HepG2 (cell line): ENCODE measurements at regions not wholly inside any gene's neighbourhood (a gene's known extent, or its start where the extent isn't known, plus 50 kb on each side); places are given as distances from the start of the nearest gene placed in this dataset.

Experiments
- CREB1 ChIP-seq, 2 experiments: fragments of 450-650 bp in 1 of 2; IDR thresholded peaks; 2 replicates each; pipeline ENCODE4 v1.6.1; 2016 to 2017; ENCODE audit warnings: control low read depth in 1 of 2, mild to moderate bottlenecking in 1 of 2, missing compliant biosample characterization in 1 of 2, missing genetic modification characterization in 1 of 2
- E2F1 ChIP-seq: sonication (generic); formaldehyde crosslinking; IDR thresholded peaks from 2 replicates; pipeline ENCODE4 v1.5.0; 2020; ENCODE audit warnings: missing genetic modification reagents
- FOXJ3 ChIP-seq: sonication (generic); formaldehyde crosslinking; IDR thresholded peaks from 2 replicates; pipeline ENCODE4 v1.4.0; 2020; ENCODE audit warnings: missing genetic modification reagents, mild to moderate bottlenecking, borderline replicate concordance
- FOXP4 ChIP-seq: sonication (generic); formaldehyde crosslinking; IDR thresholded peaks from 2 replicates; pipeline ENCODE4 v1.4.0; 2020; ENCODE audit warnings: missing genetic modification reagents
- GLMP ChIP-seq: sonication (generic); formaldehyde crosslinking; IDR thresholded peaks from 2 replicates; pipeline ENCODE4 v1.9.0; 2021; ENCODE audit warnings: missing genetic modification reagents, mild to moderate bottlenecking, borderline replicate concordance
- HNF4A ChIP-seq: sonication (generic); formaldehyde crosslinking; IDR thresholded peaks from 2 replicates; pipeline ENCODE4 v1.4.0; 2020; ENCODE audit warnings: missing genetic modification reagents
- HNRNPL ChIP-seq: fragments of 200-400 bp; formaldehyde crosslinking; IDR thresholded peaks from 2 replicates; pipeline ENCODE4 v1.6.1; 2017; ENCODE audit warnings: mild to moderate bottlenecking, low read depth, low read length
- HOMEZ ChIP-seq: IDR thresholded peaks from 2 replicates; pipeline ENCODE4 v1.6.1; 2016; ENCODE audit warnings: low read depth
- IKZF1 ChIP-seq: fragments of 450-650 bp; IDR thresholded peaks from 2 replicates; pipeline ENCODE4 v1.7.1; 2016
- MXD3 ChIP-seq: IDR thresholded peaks from 2 replicates; pipeline ENCODE4 v1.6.1; 2016; ENCODE audit warnings: mild to moderate bottlenecking, missing biosample characterization, missing genetic modification reagents
- NR2F2 ChIP-seq: IDR thresholded peaks from 2 replicates; pipeline ENCODE4 v1.6.1; 2012; ENCODE audit warnings: low read depth, inconsistent platforms, borderline replicate concordance
- PHF8 ChIP-seq: sonication (generic); formaldehyde crosslinking; IDR thresholded peaks from 2 replicates; pipeline ENCODE4 v1.5.0; 2020; ENCODE audit warnings: missing genetic modification reagents
- SIN3B ChIP-seq: fragments of 150-350 bp; IDR thresholded peaks from 2 replicates; pipeline ENCODE4 v1.6.1; 2014; ENCODE audit warnings: low read length
- STAT5B ChIP-seq: sonication (generic); formaldehyde crosslinking; IDR thresholded peaks from 2 replicates; pipeline ENCODE4 v1.4.0; 2020; ENCODE audit warnings: missing genetic modification reagents
- USF2 ChIP-seq, 2 experiments: sonication (generic) in 1 of 2; formaldehyde crosslinking in 1 of 2; IDR thresholded peaks; 2 replicates each; pipeline versions ENCODE4 v1.5.1 to v1.6.1; 2011 to 2020; ENCODE audit warnings: borderline replicate concordance in 1 of 2, low read depth in 1 of 2, low read length in 1 of 2, mild to moderate bottlenecking in 1 of 2, missing genetic modification reagents in 1 of 2, moderate library complexity in 1 of 2
- YEATS4 ChIP-seq: sonication (generic); formaldehyde crosslinking; IDR thresholded peaks from 2 replicates; pipeline ENCODE4 v1.4.0; 2020; ENCODE audit warnings: missing genetic modification reagents, borderline replicate concordance
- ZMAT5 ChIP-seq: sonication (generic); formaldehyde crosslinking; IDR thresholded peaks from 2 replicates; pipeline ENCODE4 v1.5.0; 2020; ENCODE audit warnings: mild to moderate bottlenecking, low read depth, missing genetic modification reagents, borderline replicate concordance
- ZNF580 ChIP-seq: IDR thresholded peaks from 2 replicates; pipeline ENCODE4 v1.6.1; 2016; ENCODE audit warnings: low read depth, borderline replicate concordance
- ZNF720 ChIP-seq: sonication (generic); formaldehyde crosslinking; IDR thresholded peaks from 2 replicates; pipeline ENCODE4 v1.4.0; 2020; ENCODE audit warnings: missing genetic modification reagents

GRCh38 chr1:59057211-59057694 lies 239.6 kb upstream of the FGGY start (continued):
- no peak for TF ChIP-seq ZMAT5
- TF ChIP-seq MXD3 (CRISPR knock-in tag): no peak
- no peak for TF ChIP-seq NR2F2
- TF ChIP-seq PHF8 (CRISPR knock-in tag): no peak
- TF ChIP-seq YEATS4: no peak
- no peak for TF ChIP-seq CREB1 (IDR thresholded peaks at IDR 0.05)
- peak; percentile 45; the same call in 1 of the 2 replicates for TF ChIP-seq CREB1 (CRISPR knock-in tag; IDR thresholded peaks at IDR 0.05)
- peak; percentile 46; the same call in 1 of the 2 replicates for TF ChIP-seq FOXP4 (CRISPR knock-in tag)
- TF ChIP-seq HOMEZ (CRISPR knock-in tag): no peak
- TF ChIP-seq USF2 (IDR thresholded peaks at IDR 0.05; ENCODE audit: low read depth, low read length): no peak
- TF ChIP-seq USF2 (CRISPR knock-in tag; IDR thresholded peaks at IDR 0.05; ENCODE audit: borderline replicate concordance): no peak
- no peak; the same call in 1 of the 2 replicates for TF ChIP-seq FOXJ3 (CRISPR knock-in tag)
- no peak for TF ChIP-seq GLMP (CRISPR knock-in tag)
- no peak for TF ChIP-seq ZNF580 (CRISPR knock-in tag)
- TF ChIP-seq ZNF720 (CRISPR knock-in tag): no peak
- no peak for TF ChIP-seq STAT5B (CRISPR knock-in tag)
- no peak for TF ChIP-seq HNRNPL
- TF ChIP-seq SIN3B: no peak
- no peak for TF ChIP-seq HNF4A (CRISPR knock-in tag)
- no peak for TF ChIP-seq E2F1 (CRISPR knock-in tag)
- no peak for TF ChIP-seq IKZF1
